ENCODE measurements at regions not wholly inside any gene's neighbourhood (a gene's known extent, or its start where the extent isn't known, plus 50 kb on each side); places are given as distances from the start of the nearest gene placed in this dataset.

DNA sequence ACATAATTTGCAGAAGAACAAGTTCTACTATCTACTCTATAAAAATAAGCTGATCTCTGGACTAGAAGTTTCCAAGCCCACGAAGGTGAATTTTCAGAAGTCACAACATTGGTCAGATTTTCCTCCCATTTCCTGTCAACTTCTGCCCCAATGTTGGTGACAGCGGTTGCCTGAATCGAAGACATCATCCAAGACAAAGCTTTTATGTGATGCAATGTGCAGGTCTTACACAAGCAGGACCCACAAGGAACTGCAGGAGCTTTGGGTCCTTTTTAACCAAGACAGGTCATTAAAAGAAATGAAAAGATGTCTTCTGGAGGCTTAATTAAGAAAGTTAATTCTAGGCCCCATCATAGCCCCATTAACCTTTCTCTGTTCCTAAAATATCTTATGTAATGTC is 125.6 kb upstream of the BLID start:
- no peak overlapping the region for H3K27ac ChIP-seq
- TF ChIP-seq, protein P1, sequence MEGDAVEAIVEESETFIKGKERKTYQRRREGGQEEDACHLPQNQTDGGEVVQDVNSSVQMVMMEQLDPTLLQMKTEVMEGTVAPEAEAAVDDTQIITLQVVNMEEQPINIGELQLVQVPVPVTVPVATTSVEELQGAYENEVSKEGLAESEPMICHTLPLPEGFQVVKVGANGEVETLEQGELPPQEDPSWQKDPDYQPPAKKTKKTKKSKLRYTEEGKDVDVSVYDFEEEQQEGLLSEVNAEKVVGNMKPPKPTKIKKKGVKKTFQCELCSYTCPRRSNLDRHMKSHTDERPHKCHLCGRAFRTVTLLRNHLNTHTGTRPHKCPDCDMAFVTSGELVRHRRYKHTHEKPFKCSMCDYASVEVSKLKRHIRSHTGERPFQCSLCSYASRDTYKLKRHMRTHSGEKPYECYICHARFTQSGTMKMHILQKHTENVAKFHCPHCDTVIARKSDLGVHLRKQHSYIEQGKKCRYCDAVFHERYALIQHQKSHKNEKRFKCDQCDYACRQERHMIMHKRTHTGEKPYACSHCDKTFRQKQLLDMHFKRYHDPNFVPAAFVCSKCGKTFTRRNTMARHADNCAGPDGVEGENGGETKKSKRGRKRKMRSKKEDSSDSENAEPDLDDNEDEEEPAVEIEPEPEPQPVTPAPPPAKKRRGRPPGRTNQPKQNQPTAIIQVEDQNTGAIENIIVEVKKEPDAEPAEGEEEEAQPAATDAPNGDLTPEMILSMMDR (conservative IDR thresholded peaks at IDR 0.05) = no peak
- no peak for TF ChIP-seq ZFX (IDR thresholded peaks at IDR 0.05)

DNA sequence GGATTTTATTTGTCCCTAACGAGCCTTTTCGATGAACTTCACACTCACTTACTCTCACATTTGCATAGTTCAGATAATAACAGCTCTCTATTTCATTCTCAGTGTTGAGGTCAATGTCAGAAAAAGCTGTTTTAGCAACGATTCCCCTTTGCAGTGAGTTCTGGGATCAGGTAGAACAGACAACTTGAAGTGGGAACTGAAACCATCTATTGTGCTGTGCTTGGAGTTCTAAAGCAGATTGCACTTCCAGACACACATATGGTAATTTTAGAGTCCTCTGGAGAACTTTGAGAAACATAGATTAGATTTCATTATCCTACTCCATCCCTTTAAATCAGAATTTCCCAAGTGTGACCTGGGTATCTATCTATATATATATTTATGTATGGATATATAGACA is 124.6 kb upstream of the BLID start:
- no peak overlapping the region for H3K27ac ChIP-seq
- no peak for TF ChIP-seq ZFX (IDR thresholded peaks at IDR 0.05)
- TF ChIP-seq, protein P1 (conservative IDR thresholded peaks at IDR 0.05) = no peak

DNA sequence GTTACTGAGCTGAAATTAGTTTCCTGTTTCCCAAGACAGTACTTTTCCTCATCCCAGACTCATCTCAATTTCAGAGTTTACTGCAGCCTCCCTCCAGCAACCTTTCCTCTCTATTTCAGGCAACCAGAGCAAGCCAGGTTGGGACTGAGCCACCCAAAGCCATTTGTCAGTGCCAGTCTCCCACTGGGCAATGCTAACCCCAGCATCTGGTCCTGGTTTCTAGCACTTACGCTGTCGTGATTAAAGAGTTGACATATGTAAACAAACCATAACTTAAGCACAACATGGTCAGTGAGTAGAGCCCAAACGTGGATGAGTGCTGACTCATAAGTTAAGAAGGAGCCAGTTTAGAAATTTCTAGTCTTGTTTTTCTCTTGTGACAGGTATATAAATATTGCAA is 119.6 kb upstream of the BLID start:
- H3K27ac ChIP-seq = no peak overlapping the region

DNA sequence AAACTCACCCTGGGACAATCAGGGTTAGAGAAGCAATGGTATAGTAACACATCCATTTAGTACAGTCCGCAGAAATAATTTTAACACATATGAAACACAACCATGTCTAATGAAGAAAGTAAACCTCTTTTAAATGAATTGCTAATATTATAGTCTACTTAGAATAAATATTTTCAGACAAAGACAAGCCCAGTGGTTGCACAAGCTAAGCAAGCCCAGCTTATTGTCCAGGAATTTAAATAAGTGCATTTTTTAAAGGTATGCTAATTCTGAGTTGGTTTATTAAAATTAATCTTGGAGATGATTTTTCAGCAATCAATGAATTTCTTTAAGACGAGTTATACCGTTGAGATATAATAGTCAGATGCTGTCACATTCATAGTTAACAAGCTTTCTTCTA is 118.8 kb upstream of the BLID start:
- TF ChIP-seq, protein P1 (conservative IDR thresholded peaks at IDR 0.05) = no peak
- no peak for TF ChIP-seq ZFX (IDR thresholded peaks at IDR 0.05)
- no peak overlapping the region for H3K27ac ChIP-seq

More for the DNA sequence above, 119.6 kb upstream of the BLID start:
- TF ChIP-seq, protein P1 (conservative IDR thresholded peaks at IDR 0.05) = no peak
- TF ChIP-seq ZFX (IDR thresholded peaks at IDR 0.05) = no peak

DNA sequence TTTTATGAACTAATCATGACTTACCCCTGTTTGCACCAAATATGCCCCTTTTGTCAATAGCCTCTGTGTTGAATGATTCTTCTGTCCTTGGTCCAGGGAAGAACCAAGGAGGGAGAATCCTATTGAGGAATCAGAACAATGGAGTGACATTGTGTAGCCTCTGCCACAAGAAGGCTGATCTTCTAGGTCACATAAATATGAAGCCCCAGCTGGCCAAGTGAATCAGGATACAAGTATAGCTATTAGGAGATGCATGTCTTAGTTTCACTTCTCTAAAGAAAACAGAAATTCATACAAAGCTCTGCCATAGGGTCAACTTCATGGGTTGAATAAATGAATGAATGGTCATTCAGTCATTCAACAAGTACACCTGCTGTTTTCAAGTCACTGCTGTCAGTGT is 118.2 kb upstream of the BLID start:
- H3K27ac ChIP-seq = no peak overlapping the region
- TF ChIP-seq, protein P1 (conservative IDR thresholded peaks at IDR 0.05) = no peak
- no peak for TF ChIP-seq ZFX (IDR thresholded peaks at IDR 0.05)

DNA sequence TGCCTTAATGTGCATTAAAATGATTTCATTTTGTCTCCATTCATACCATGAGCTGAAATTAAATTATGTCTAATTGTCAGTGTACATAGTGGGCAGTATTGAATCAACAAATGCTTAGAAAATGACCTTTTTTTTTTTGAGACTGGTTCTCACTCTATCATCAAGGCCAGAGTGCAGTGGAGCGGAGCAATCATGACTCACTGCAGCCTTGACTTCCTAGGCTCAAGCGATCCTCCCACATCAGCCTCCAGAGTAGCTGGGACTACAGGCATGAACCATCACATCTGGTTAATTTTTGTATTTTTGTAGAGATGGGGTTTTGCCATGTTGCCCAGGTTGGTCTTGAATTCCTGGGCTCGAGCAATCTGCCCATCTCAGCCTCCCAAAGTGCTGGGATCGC is 117.0 kb upstream of the BLID start:
- no peak overlapping the region for H3K27ac ChIP-seq
- no peak for TF ChIP-seq ZFX (IDR thresholded peaks at IDR 0.05)
- TF ChIP-seq, protein P1 (conservative IDR thresholded peaks at IDR 0.05) = no peak

DNA sequence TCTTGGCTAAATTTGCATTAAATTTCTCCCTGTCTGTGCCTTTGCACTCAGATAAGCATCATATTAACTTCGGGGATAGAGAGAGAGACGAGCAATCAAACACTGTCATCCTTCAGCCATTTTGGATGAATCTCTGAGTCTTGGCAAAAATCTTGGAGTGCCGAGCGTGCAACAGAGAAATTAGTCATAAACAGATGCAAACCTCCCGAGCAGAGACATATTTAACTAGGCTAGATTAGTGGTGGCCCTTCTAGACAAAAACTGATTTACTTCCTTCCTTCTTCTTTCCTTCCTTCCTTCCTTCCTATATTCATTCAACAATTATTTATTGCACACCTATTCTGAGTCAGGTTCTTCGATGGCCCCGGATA is 114.4 kb upstream of the BLID start:
- no peak overlapping the region for H3K27ac ChIP-seq
- TF ChIP-seq ZFX (IDR thresholded peaks at IDR 0.05) = no peak
- TF ChIP-seq, protein P1 (conservative IDR thresholded peaks at IDR 0.05) = no peak

All from C4-2B (cell line).